GM20431 (cell line): ENCODE measurements at regions not wholly inside any gene's neighbourhood (a gene's known extent, or its start where the extent isn't known, plus 50 kb on each side); places are given as distances from the start of the nearest gene placed in this dataset.

Experiments
- in situ Hi-C: fragments of 300-500 bp; cut with MseI, MboI; formaldehyde crosslinking; loops from one replicate; pipeline ENCODE4 v1.15.0; 2020; ENCODE audit warnings: low sequenced_read_pairs; ENCODE audit not compliant: unreplicated experiment

DNA sequence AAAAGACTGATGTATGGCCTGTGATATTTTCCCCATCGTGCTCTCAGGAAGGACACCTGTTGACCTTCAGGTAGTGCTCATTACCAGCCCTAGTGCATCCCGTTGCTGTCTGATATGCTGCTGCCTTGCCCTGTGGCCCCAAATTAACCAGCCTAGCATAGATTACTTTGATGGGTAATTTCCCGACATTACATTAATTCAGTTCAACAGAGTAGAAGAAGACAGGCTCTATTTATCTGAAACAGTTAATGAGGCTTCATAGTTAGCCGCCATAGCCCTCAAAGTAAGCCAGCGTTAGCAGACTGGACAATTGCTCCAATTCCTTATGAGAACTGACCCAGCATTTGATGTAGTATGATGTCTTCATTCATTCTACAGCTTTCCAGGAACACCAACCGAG is 257.6 kb downstream of the OLFM3 start:
- in situ Hi-C loops = no loop called here

DNA sequence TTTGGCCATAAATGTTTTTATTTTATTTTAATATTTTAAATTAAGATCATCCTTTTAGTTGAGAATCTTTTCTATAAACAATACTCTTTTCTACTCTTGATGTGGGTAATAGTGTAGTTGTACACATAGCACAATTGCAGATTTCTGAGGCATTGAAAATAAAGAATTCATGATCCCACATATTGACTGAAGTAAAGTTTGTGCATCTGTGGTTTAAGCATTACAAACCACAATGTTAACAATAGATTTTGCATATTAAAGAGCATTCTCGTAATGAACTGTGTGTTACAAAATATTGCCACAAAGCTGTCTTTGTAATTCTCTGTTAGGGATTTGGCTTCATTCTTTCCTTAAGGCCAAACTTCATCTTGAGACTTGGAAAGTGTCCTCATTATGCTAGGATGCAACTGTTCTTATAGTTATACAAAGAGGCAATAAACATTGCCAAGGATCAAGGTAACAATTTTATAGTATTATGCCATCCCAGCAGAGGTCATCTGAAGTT is 256.8 kb downstream of the OLFM3 start:
- in situ Hi-C loops = no loop called here

DNA sequence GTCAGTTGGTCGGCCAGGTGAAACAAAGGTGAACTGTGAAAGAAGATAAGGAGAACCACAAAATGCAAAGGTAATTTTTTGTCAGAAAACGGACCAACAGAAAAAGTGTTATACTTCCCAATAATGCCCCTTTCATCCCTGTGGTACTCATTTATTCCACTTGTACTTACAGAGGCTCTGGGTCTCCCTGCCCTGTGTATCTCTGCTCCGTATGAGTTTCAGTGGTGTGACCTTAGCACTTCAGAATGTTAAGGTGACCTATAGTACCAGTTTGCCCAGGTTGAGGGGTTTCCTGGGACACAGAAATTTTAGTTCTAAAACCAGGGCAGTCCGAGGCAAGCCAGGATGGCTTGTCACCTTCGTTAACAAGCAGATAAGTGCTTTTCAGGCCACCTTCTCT is 254.8 kb downstream of the OLFM3 start:
- in situ Hi-C loops = no loop called here

DNA sequence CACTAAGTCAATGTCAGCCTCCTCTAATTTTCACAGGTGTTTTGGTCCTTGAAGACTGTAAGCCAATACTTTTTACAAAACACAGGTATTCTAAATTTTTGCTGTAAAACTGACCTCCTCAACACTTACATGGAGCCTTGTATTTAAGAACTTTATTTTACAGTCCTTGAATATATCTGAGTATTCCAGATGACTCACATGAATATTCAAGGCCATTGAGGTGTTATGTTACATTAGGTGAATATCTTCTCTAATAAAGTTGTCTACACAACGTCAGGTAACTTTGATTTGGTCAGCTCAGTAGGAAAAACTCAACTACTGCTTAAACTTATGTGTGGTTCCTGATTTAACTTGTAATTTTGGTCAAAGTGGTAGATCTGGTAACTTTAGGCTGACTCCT is 254.2 kb downstream of the OLFM3 start:
- in situ Hi-C loops = no loop called here

DNA sequence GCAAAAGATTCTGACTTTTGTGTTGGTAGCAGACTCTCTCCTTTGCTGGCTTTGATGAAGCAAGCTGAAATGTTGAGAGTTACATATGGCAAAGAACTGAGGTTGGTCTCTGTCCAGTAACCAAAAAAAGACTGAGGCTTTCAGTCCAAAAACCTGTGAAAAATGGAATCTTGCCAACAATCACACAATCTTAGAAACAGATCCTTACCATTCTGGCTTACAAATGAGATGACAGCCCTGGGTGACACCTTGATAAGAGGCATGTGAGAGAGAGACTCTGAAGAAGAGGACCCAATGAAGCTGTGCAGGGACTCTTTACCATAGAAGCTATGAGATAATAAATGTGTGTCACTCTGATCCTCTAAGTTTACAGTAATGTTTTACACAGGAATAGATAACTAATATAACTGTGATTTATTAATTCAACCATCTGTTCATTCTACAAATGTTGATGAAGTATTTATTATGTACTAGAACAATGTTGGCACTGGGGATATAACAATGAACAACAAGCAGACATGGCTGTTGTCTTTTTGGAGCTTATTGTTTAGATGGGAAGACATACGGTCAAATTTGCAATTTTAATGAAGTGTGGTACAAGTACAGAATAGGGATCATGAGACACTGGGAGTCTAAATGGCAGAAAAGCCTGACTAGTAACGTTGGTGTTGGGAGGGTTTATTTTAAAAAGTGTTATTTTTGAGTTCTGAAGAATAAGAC is 251.0 kb downstream of the OLFM3 start:
- in situ Hi-C loops = no loop called here

DNA sequence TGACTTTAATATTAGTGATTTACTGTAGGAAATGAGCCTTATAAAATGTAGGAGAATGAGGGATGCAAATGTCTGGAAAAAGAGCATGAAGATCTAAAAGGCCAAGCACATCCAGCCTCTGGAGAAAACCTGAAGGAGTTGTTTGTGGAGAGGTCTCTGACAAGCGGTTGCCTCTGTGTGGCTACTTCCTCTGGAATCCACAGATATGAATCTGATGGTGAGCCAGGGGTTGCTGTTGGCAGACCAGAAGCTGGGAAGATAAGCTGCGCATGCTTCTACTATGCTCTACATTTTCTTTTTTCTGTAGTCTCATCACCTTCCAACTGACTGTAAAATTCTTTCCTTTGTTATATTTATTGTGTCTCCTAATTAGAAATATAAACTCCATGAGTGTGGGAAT is 248.6 kb downstream of the OLFM3 start:
- in situ Hi-C loops = no loop called here
